Activated CD8-positive, alpha-beta T cell treated with anti-CD3 and anti-CD28 coated beads for 36 hours (primary cell): ENCODE measurements at regions not wholly inside any gene's neighbourhood (a gene's known extent, or its start where the extent isn't known, plus 50 kb on each side); places are given as distances from the start of the nearest gene placed in this dataset.

Experiments used
- ATAC-seq: fragments of 200-7000 bp; cut with Tn5 transposase; one replicate; pipeline ENCODE4 v1.10.0; 2021; ENCODE audit warnings: mild to moderate bottlenecking, moderate library complexity
- CTCF ChIA-PET: fragments of 350-600 bp; sonication (Branson Sonifier 250); formaldehyde crosslinking; loops from one replicate; lab custom pipeline; 2021; ENCODE audit warnings: antibody characterized with exemption; lab: Charles Lee
- POLR2A ChIA-PET: fragments of 350-600 bp; sonication (Branson Sonifier 250); formaldehyde crosslinking; loops from one replicate; lab custom pipeline; 2021; ENCODE audit warnings: antibody characterized with exemption; lab: Charles Lee
- DNase-seq: peaks from one replicate; pipeline ENCODE4 v3.0.0-alpha.2; 2020
- H3K27ac Mint-ChIP-seq: one replicate; pipeline ENCODE4 v1.8.0; 2021; ENCODE audit warnings: mild to moderate bottlenecking, mixed read lengths
- H3K27me3 Mint-ChIP-seq: one replicate; pipeline ENCODE4 v1.8.0; 2021; ENCODE audit warnings: mixed read lengths
- H3K36me3 Mint-ChIP-seq: one replicate; pipeline ENCODE4 v1.8.0; 2021; ENCODE audit warnings: low read depth, mixed read lengths
- H3K4me1 Mint-ChIP-seq: one replicate; pipeline ENCODE4 v1.8.0; 2021; ENCODE audit warnings: low read depth, mixed read lengths
- H3K4me3 Mint-ChIP-seq: one replicate; pipeline ENCODE4 v1.8.0; 2021; ENCODE audit warnings: mild to moderate bottlenecking, moderate library complexity, mixed read lengths
- H3K9me3 Mint-ChIP-seq: one replicate; pipeline ENCODE4 v1.8.0; 2021; ENCODE audit warnings: mixed read lengths
- CTCF ChIP-seq: fragments of 200-600 bp; IDR thresholded peaks from one replicate; pipeline ENCODE4 v1.8.0; 2022; ENCODE audit warnings: antibody characterized with exemption, mild to moderate bottlenecking
- intact Hi-C: fragments of 100-400 bp; cut with micrococcal nuclease; formaldehyde crosslinking; loops from one replicate; pipeline ENCODE4 v1.10.0; 2022

DNA sequence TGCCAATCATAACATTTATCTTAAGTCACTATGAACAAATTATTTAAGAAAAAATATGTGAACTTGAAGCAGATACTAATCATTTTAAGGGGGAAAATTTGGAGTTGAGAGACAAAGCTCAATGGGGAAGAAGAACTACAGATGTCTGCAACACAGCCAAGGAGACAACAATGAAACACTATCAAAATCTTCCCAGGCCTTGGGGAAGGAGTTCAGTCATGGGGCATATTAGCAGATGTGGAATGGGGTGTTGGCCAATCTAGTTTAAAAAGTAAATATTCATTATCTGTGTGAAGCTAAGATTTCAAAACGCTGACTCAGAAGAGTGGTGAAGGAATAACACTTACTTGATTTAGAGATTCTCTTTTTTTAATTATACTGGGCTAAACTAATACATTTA lies 671.6 kb upstream of the ZP4 start:
- Mint-ChIP-seq H3K27ac (no peak overlapping the region), H3K4me1 (no peaks in the 10 kb centered on the region), H3K36me3 (no peaks in the 10 kb centered on the region), H3K9me3 (peaks cover 10% of the 10 kb centered on the region), H3K4me3 (no peak overlapping the region), H3K27me3 (no peaks in the 10 kb centered on the region)
- no peak for ATAC-seq
- no peak for TF ChIP-seq CTCF
- CTCF ChIA-PET, result no interaction called here
- DNase-seq, result no peak
- POLR2A ChIA-PET, result no interaction called here
- intact Hi-C loops, result no loop called here

DNA sequence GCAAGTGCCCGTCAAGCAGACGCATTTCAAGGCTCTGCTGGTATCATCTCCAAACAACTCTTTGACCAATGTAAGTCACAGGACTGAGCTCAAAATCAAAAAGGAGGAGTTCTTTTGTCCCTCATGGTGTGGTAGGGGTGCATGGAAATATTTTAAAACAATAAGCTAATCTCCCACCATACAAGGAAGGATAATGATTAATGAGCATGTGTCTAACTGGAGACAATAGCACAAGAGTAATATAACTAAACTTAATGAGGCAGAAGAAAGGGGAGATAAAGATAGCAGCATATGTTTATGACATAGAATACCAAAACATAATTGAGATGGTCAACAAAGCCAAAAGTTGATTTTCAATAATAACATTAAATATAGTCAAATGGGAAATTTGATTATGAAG lies 668.0 kb upstream of the ZP4 start:
- intact Hi-C loops, result no loop called here
- ChIA-PET POLR2A (no interaction called here), CTCF (no interaction called here)
- Mint-ChIP-seq H3K4me1 (no peaks in the 10 kb centered on the region), H3K4me3 (no peak overlapping the region), H3K9me3 (peaks cover 4% of the 10 kb centered on the region), H3K27ac (no peak overlapping the region), H3K36me3 (no peaks in the 10 kb centered on the region), H3K27me3 (no peaks in the 10 kb centered on the region)
- no peak for DNase-seq
- ATAC-seq, result no peak
- TF ChIP-seq CTCF, result no peak

DNA sequence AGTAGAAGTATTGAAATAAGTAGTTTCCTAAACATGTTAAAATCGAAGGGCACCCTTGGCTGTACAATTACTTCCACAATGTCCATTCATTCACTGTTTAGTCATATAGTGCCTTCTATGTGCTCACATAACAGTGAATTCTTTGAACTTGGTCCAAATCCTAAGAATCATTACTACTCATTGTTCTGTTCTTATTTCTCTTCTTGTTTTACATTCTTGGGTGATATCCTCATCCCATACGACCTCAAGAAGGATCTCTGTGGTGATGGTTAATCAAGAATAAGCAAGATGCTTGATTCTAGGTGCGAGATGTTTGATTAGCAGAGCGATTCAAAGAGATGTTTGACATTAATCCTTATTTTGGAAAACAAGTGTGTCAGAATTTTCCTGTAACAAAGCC lies 667.4 kb upstream of the ZP4 start:
- intact Hi-C loops, result no loop called here

DNA sequence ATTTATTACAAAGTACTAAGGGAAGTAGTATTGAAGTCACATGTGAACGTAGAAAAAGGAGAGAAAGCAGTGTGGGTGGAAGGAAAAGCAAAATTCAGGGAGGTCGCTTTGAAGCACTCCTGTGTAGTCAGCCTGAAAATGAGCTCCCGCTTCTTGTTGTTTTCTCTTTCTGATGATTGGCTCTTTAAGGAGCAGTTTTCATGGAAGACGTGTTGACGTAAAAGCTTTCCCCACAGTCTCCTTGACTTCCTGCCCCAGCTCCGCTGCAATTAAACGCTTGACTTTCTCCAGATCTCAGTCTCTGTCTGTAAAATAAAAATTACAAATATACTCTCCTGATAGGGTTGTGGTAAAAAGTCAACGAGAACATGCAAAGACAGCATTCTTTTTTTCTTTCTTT lies 661.5 kb upstream of the ZP4 start:
- Mint-ChIP-seq H3K4me1 (no peaks in the 10 kb centered on the region), H3K9me3 (peaks cover 5% of the 10 kb centered on the region), H3K27ac (no peak overlapping the region), H3K36me3 (no peaks in the 10 kb centered on the region), H3K27me3 (no peaks in the 10 kb centered on the region), H3K4me3 (no peak overlapping the region)
- ATAC-seq (no peak), DNase-seq (no peak)
- intact Hi-C loops, result no loop called here
- ChIA-PET CTCF (no interaction called here), POLR2A (no interaction called here)
- TF ChIP-seq CTCF, result no peak

More for the DNA sequence above, 667.4 kb upstream of the ZP4 start:
- Mint-ChIP-seq H3K4me1 (no peaks in the 10 kb centered on the region), H3K9me3 (peaks cover 4% of the 10 kb centered on the region), H3K36me3 (no peaks in the 10 kb centered on the region), H3K4me3 (no peak overlapping the region), H3K27me3 (no peaks in the 10 kb centered on the region), H3K27ac (no peak overlapping the region)
- ChIA-PET CTCF (no interaction called here), POLR2A (no interaction called here)
- DNase-seq (no peak), ATAC-seq (no peak)
- no peak for TF ChIP-seq CTCF

DNA sequence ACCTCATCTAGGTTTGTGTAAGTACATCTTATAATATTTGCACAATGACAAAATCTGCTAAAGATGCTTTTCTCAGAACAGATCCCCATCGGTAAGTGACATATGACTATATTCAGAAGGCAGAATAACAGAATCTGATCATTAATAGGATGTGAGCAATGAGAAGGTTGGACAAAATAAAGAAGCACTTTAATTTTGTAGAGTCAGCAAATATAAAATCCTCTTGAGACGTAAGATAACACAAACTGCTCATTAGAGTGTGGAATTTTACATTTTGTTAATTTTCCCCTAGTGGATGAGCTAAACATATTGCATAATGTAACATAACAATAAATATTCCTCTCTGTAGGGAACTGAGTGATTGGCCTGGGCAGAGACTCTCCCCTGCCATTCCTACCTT lies 658.4 kb upstream of the ZP4 start:
- H3K4me1 Mint-ChIP-seq, result no peaks in the 10 kb centered on the region
- no peaks in the 10 kb centered on the region for H3K36me3 Mint-ChIP-seq
- no peak overlapping the region for H3K4me3 Mint-ChIP-seq
- TF ChIP-seq CTCF, result no peak
- peaks cover 5% of the 10 kb centered on the region for H3K9me3 Mint-ChIP-seq
- intact Hi-C loops, result no loop called here
- ATAC-seq (no peak), DNase-seq (no peak)
- CTCF ChIA-PET, result no interaction called here
- POLR2A ChIA-PET, result interaction anchor here (0.7 kb wide), 1 partner anchor 285 kb away, joined by 3 read pairs; no protein-coding TSS in a partner anchor
- no peak overlapping the region for H3K27ac Mint-ChIP-seq
- no peaks in the 10 kb centered on the region for H3K27me3 Mint-ChIP-seq
